Activated T-cell treated with anti-CD3 and anti-CD28 coated beads, Interleukin-2, amount 50 U/mL, for 1 hour (primary cell): ENCODE measurements at regions not wholly inside any gene's neighbourhood (a gene's known extent, or its start where the extent isn't known, plus 50 kb on each side); places are given as distances from the start of the nearest gene placed in this dataset.
"Not testable (repeated sequence)": the region's sequence is repeated elsewhere in the genome, so short reads cannot be mapped to it uniquely, and the experiment has no call there.

Experiments
- DNase-seq: peaks from one replicate; pipeline ENCODE4 v3.0.0-alpha.2; 2020

DNA sequence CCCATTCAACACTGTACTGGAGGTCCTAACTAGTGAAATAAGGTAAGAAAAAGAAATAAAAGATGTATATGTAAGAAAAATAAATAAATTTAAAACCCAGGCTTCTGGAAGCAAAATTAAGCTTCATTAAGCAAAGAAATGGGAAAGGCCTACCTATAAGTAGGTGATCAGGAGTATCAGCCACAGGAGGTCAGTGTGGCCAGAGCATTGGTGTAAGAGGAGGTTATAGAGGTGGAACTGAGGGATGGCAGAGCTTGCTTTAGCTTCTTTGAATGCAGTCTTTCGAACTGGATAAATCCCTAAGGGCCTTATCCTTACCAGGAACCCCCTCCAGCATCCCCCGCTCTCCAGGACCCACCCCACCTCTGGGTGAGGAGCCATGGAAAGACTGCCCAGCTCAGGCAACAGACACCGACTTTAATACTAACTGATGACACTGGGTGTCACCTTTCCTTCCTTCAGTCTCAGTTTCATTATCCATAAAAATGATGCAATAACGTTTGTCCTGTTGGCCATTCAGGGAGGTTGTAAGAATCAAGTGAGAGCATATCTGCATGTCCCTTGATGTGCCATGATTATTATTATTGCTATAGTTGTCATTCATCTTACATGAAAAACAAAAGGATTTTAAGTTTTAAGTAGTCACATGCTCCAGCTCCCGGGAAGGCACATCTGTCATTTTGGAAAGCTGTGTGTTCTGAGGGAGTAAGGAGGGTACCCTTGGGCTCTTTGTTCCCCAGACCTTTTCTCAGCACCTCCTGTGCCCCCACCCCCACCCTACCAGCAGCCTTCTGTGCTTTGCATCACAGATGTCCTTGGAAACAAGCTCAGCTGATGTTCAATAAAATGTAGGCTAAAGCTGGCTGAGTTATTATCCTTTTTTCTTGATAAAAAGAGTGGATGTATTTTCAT lies 50.8 kb upstream of the CTNNA1 start:
- DNase-seq: no peak

DNA sequence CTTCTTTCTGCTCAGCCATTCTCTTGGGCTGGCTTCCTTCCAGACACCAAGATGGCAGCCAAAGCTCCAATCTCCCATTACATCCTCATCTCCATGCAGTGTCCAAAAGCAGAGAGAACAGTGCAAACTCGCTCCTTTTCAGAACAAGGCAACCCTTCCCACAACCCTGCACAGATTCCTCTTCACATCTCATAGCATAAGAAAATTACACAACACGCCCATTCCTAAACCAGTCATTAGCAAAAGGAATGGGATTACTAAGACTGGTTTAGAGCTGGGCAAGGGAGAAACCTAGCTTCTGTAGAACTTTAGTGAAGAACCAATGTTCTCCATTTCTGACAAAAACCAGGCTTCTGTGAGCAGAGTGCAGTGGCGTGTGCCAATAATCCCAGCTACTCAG lies 51.5 kb upstream of the CTNNA1 start:
- DNase-seq: no peak

DNA sequence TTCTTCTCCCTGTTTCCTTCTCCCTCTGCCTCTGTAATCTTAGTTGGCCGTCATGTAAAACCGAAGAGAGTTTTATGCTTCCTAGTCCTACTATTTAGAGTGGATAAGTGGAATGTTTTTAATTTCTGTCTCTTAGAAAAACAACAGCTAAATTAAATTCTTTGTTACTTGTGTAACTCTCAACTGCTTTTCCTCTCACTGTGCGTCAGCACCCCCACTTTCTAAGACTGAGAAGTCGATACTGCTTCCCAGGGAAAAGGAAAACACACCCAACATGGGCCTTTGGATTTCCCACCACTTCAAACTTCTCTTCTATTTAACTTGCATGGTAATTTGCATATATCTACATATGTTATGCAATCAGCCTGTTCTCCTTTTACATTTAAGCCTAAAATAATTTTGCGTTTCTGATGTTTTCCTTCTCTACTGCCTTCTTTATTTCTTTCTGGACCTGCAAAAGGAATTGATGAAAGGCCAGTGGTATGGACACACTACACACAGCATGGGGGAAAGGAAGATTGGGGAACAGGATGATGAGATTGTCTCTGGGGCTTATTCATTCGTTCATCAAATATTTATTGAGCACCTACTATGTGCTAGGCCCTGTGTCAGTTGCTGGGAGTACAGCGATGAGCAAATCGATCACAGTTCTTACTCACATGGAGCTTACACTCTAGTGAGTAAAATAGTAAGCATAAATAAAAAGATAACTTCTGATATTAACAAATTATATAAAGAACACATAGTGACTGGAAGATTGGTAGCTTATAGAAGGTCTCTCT lies 52.5 kb upstream of the CTNNA1 start:
- DNase-seq: no peak

DNA sequence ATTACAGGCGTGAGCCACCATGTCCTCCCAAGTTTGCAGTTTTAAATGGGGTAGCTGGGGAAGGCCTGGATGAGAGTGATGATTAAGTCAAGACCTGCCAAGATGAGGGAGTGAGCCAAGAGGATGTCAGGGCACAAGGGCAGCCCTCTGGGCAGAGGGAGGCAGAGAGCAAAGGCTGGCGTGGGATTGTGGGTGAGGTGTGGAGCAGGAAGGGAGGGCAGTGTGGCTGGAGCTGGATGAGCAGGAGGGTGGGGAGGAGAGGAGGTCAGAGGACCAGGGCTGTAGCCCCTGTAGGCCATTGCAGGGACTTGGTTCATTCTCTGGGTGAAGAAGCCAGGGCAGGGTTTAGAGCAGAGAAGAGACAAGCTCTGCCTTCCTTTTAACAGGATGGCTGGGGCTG lies 53.7 kb upstream of the CTNNA1 start:
- DNase-seq: no peak

DNA sequence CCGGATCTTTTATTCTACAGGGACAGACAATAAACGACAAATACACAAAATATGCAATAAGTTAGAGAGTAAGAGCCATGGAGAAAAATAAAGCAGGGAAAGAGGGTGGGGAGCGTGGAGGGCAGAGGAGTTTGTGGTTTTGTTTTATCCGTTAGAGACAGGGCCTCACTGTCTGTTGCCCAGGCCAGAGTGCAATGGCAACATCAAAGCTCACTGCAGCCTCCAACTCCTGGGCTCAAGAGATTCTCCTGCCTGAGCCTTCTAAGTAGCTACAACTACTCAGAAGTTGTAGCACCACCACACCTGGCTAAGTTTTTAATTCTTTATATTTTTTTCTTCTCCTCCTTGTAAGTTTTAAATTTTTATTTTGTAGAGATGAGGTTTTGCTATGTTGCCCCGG lies 54.5 kb upstream of the CTNNA1 start:
- no peak for DNase-seq

DNA sequence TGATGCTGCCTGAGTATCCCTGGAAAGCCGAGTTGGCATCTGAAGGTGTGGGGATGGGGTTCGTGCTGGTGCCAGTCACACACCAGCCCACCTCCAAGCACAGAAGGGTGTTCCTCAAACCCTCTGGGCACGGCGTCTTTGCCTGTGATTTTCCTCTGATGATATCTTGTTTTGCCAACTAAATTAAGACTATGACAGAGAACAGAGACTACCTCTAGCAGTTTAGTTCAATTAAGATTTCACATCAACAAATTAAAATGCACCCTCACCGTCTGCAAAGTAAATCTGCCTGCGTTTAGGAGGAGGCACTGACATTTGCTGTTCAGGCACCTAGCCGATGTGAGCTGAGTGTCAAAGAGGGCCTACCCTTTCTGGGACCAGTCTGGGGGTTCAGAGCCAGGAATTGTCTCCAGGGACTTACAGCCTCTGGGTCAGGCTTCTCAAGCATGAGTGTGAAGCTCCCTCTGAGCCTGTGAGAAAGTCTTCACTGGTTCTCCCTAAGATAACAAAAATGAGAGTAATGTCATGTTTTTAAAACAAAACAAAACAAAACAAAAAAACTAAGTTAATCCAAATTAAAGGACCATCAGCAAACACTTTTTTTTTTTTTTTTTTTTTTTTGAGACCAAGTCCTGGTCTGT lies 55.4 kb upstream of the CTNNA1 start:
- no peak for DNase-seq

DNA sequence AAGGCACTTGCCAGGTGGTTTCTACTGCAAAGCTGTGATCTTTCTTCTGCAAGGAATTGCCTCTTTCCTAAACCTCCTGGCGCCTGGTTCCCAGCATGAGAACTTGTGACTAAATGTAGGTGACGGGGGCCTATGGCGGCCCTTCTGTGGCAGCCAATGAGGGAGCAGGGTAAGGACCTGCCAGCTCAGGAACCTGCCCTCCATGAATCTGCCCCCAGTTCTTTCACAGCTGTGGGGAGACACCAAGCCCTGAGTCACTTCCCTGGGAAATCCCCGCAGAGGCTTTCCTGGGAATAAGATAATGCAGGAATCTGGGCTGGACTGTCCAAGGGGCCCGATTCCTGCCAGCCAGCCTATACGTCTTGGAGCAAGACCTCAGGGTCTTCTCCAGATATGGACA lies 56.7 kb upstream of the CTNNA1 start:
- DNase-seq: no peak

DNA sequence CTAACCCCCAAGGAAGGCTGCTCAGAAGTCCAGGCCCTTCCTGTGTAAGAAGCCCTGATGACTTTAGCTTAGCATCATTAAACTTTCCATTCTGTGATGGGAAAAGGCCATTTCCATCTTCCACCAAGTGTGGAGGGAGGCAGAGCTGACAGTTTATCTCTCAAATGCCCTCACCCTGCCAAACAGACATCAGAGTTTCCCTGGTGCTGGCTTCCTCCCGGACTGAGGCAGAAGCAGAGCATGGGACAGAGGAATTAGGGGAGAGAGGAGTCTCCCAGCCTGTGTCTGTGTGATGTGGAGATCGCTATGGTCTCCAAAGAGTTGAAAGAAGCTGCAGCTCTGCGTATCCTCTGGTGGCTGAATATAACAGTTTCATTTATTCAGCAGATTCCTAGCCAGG lies 57.4 kb upstream of the CTNNA1 start:
- DNase-seq: no peak

DNA sequence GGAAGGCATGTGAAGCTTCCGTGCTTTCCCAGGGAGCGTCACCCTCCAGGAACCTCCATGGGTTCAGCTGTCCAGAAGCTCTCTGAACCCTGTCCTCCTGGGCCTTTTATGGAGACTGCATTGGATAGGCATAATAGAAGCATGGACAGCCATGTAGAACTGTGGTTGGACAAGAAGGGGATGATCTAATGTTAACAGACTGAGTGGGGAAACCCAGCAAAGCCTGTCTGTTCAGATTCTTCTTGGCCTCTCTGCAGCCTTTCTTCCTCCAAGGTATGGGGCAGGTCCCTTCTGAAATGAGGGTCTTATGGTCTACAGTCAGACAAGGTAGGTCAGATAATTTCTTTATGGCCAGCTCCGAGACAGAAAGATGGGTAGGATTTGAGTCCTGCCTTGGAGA lies 59.1 kb upstream of the CTNNA1 start:
- DNase-seq: no peak

DNA sequence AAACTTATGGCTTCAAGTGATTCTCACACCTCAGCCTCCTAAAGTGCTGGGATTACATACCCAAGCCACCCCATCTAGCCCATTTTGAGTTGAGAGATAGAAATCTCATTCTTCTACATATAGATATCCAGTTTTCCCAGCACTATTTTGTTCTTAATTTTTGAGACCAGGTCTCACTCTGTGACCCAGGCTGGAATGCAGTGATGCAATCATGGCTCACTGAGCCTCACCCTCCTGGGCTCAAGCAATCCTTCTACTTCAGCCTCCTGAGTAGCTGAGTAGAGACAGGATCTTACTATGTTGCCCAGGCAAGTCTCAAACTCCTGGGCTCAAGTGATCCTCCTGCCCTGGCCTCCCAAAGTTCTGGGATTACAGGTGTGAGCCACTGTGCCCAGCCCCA lies 60.9 kb upstream of the CTNNA1 start:
- DNase-seq: no peak

DNA sequence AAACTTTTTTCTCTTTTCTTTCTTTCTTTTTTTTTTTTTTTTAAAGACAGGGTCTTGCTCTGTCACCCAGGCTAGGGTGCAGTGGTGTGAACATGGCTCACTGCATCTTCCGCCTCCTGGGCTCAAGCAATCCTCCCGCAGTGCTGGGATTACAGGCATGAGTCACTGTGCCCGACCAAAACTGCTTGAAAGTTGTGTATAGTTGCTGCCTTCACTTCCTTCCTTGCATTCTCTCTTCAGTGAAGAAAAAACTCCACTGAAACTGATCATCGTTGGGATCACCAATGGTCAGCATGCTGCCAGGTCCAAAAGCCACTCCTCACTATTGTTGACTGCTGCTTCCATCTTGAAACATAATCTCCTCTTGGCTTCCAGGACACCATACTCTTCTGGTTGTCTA lies 66.6 kb upstream of the CTNNA1 start:
- DNase-seq: no peak

DNA sequence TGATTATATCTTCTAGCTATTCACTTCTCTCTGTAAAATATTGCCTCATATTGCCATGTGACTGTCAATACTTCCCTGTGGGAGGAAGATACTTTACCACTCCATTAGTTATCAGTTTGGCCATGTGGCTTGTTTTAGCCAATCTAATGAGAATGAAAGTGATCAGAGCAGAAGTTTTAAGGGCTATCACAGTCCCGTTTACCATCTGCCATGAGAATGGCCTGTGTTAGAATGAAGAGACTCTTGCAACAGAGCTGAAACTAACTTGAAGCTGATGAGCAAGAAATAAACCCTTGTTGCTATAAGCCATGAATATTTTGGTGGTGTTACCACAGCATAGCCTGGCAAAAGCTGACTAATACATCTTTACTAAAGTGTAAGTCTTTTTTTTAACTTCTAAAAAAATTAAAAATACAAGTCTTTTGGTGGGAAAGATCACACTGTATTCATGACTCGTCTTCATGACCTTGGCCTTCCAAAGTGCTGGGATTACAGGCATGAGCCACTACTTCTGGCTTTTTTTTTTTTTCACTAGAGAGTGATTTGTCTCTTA lies 68.0 kb upstream of the CTNNA1 start:
- no peak for DNase-seq

DNA sequence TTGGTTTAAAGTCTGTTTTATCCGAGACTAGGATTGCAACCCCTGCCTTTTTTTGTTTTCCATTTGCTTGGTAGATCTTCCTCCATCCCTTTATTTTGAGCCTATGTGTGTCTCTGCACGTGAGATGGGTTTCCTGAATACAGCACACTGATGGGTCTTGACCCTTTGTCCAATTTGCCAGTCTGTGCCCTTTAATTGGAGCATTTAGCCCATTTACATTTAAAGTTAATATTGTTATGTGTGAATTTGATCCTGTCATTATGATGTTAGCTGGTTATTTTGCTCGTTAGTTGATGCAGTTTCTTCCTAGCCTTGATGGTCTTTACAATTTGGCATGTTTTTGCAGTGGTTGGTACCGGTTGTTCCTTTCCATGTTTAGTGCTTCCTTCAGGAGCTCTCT lies 70.8 kb upstream of the CTNNA1 start:
- DNase-seq: not testable (repeated sequence)

DNA sequence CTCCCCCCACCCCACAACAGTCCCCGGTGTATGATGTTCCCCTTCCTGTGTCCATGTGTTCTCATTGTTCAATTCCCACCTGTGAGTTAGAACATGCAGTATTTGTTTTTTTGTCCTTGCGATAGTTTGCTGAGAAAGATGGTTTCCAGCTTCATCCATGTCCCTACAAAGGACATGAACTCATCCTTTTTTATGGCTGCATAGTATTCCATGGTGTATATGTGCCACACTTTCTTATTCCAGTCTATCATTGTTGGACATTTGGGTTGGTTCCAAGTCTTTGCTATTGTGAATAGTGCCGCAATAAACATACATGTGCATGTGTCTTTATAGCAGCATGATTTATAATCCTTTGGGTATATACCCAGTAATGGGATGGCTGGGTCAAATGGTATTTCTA lies 74.4 kb upstream of the CTNNA1 start:
- DNase-seq: not testable (repeated sequence)

DNA sequence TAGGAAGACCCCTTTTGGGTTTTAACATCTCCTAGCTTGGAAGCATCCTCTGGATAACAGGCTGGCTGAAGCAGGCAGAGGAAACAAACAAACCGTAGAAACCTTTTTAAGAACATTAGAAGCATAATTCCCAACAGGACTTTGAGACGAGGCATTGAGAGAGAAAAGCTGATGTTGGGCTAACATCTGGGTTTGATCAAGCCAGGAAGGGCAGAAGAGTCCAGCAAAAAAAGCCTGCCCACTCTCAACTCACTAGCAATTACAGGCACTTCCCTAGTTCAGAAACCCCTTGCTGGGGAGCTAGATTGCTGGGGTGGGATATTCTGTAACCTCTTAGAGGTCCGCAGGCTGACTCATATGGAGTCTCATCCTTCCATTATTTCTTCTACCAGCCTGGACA lies 75.4 kb upstream of the CTNNA1 start:
- no peak for DNase-seq

DNA sequence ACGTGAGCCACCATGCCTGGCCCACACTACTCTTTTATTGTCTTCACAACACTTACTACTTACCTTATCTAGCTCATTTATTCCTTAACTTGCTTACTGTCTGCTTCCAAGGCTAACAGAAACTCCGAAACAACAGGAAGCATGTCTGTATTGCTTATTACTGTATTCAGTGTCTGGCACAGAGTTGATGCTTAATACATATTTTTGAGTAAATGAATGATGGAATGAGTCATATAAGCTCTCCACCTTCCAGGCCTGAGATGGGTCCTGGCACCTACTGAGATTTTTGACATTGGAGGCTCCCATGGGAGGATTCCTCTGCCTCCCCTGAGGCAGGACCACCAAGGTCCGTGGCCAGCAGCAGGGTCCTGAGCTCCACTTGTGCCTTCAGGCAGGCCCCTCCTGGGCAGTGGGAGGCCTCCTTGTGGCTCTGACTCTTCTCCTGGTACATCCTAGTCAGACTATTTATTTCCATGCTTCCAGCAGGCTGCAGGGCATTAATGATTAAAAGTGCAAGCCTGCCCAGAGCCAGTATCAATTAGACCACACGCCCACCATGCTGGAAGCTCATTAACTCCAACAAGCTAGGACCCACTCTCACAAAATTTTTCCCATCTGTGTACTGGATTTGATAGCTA lies 76.5 kb upstream of the CTNNA1 start:
- no peak for DNase-seq

DNA sequence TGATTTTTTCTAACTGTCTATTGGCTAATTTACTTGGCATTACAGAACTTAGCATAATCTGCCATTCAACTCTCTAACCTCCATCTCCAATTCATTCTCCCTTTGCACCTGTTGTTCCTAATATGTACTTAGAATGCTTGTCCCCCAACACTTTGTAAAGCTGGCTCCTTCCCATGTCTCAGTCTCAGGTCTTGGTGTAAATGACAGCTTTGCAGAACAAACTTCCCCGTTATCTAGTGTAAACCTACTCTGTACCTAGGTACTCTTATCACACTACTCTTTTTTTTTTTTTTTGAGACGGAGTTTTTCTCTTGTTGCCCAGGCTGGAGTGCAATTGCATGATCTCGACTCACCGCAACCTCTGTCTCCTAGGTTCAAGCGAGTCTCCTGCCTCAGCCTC lies 77.2 kb upstream of the CTNNA1 start:
- DNase-seq: no peak

DNA sequence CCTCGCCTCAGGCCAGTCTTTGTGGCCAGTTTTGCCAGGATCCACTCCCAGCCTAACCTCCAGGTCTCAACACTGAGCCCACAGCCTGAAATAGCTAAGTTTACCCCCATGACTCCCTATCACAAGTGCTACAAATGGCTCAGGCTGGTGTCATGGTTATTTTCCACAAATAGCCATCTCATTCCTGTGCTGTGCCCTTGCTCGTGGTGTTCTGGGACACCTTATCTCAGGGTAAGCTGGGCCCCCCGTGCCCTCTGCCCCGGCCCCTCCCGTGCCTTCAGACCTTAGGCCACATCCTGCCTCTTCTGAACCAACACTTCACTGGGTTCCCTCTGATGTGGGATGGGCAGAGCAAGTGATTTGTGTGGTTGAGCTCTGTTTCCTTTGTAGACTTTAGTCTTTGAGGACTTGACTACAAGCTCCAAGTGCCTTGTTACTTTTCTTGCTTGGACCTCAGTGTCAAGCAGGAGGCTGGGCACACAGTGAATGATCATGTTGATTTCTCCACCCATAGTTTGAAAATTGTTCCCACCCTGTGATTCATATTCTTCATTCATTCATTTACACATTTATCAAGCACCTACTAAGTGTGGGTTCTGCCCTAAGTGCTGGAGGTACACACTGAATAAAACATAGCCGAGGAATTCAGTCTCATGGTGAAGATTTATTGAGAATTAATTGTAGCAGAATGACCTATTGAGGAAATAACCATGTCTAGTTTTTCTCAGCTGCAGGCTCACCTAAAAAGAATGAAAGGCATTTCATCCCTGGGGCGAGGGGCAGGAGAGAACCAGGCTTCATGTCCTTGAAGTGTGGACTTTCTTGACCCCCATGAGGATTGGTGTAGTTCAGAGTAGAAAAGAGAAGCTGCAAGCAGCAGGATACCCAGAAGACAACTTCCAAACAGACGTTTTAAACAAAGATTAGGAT lies 84.5 kb upstream of the CTNNA1 start:
- no peak for DNase-seq

DNA sequence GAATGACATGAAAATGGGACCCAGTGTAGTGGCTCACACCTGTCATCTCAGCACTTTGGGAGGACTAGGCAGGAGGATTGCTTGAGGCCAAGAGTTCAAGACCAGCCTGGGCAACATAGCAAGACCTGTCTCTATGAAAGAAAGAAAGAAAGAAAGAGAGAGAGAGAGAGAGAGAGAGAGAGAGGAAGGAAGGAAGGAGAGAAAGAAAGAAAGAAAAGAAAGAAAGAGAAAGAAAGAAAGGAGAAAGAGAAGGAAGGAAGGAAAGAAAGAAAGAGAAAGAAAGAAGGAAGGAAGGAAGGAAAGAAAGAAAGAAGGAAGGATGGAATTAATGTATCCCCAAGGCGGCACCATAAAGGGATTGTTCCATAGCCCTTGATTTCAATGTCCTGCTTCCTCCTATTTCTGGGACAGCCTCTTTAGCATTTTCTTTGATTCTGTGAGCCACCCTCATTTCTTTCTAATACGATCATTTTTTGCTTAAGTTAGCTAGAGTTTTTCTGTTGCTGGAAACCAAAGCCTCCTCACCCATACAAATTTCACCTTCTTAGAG lies 85.4 kb upstream of the CTNNA1 start:
- not testable (repeated sequence) for DNase-seq

DNA sequence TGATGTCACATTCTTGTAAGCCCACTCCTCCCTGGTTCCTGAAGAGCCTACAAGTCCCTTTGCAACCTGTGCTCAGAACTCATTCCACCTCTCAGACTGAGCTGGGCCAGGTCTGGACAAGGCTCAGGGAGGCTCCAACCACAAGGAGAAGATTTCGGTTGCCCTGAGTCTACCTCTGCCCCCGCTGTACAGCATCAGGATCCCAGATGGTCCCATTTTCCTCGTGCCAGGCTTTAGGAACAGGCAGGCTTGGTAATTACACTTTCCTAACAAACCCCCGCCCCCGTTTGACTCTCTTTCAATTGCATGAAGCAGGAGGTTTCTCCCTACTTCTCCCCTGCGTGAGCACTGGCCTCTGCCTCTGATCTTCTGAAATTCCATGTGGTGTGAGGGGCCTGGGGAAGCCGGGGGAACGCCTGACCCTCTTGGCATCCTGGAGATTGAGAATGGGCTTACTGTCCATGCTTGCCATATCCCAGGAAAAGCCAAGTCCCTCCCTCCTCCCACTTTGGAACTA lies 86.9 kb upstream of the CTNNA1 start:
- DNase-seq: no peak

DNA sequence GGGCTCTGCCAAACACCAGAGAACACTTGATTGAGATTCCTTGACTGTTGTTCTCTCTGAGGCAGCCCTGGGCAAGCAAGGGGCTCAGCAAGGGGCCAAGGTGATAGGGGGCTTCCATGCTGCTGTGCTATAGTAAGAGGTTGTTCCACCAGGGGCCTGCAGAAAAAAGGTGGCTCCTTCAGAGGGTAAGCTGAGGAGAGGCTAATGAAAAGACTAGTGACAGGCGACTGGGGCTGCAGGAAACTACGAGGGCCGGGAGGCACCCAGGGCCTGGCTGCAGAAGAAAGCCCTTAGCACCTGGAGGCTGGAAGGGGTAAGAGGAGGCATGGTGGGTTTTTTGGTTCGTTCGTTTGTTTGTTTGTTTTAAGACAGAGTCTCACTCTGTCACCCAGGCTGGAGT lies 88.0 kb upstream of the CTNNA1 start:
- DNase-seq: no peak
